HG02938 (cell line): ENCODE measurements at regions not wholly inside any gene's neighbourhood (a gene's known extent, or its start where the extent isn't known, plus 50 kb on each side); places are given as distances from the start of the nearest gene placed in this dataset.

ENCODE experiments used
- ATAC-seq: cut with Tn5 transposase; IDR thresholded peaks from one replicate; pipeline ENCODE4 v1.9.1; 2021; ENCODE audit warnings: mild to moderate bottlenecking, moderate library complexity; ENCODE audit not compliant: unreplicated experiment

GRCh38 chr3:72442759-72443158 is 405.5 kb downstream of the SHQ1 start:
- ATAC-seq = no peak

GRCh38 chr3:72441284-72441994 is 406.8 kb downstream of the SHQ1 start:
- ATAC-seq = no peak

- ATAC-seq = no peak
Observed at GRCh38 chr3:72440491-72440890, 407.8 kb downstream of the SHQ1 start.

GRCh38 chr3:72439321-72440183 is 408.7 kb downstream of the SHQ1 start:
- ATAC-seq = peak; percentile 41

GRCh38 chr3:72437661-72438406 is 410.4 kb downstream of the SHQ1 start:
- ATAC-seq = no peak

GRCh38 chr3:72436863-72437592 is 411.2 kb downstream of the SHQ1 start:
- no peak for ATAC-seq

- ATAC-seq = no peak
Observed at GRCh38 chr3:72434296-72434695, 413.9 kb downstream of the SHQ1 start.

GRCh38 chr3:72432246-72432645 is 416.0 kb downstream of the SHQ1 start:
- no peak for ATAC-seq

- ATAC-seq = no peak
Observed at GRCh38 chr3:72429589-72430353, 418.5 kb downstream of the SHQ1 start.

- no peak for ATAC-seq
Observed at GRCh38 chr3:72428803-72429202, 419.4 kb downstream of the SHQ1 start.

- no peak for ATAC-seq
Observed at GRCh38 chr3:72427624-72428023, 420.6 kb downstream of the SHQ1 start.

GRCh38 chr3:72426618-72427397 is 421.4 kb downstream of the SHQ1 start:
- peak; percentile 76 for ATAC-seq

- no peak for ATAC-seq
Observed at GRCh38 chr3:72423643-72424042, 424.6 kb downstream of the SHQ1 start.

- ATAC-seq = no peak
Observed at GRCh38 chr3:72421786-72422185, 426.5 kb downstream of the SHQ1 start.

- no peak for ATAC-seq
Observed at GRCh38 chr3:72421126-72421525, 427.1 kb downstream of the SHQ1 start.

GRCh38 chr3:72418856-72419255 is 429.4 kb downstream of the SHQ1 start:
- no peak for ATAC-seq

GRCh38 chr3:72418244-72418643 is 430.0 kb downstream of the SHQ1 start:
- no peak for ATAC-seq

- no peak for ATAC-seq
Observed at GRCh38 chr3:72414481-72415016, 433.7 kb downstream of the SHQ1 start.

- no peak for ATAC-seq
Observed at GRCh38 chr3:72413228-72413627, 435.0 kb downstream of the SHQ1 start.
